Caki2 (cell line): ENCODE measurements at regions not wholly inside any gene's neighbourhood (a gene's known extent, or its start where the extent isn't known, plus 50 kb on each side); places are given as distances from the start of the nearest gene placed in this dataset.

Source experiments
- DNase-seq: peaks from one replicate; pipeline ENCODE4 v3.0.0-alpha.2; 2015; ENCODE audit warnings: low read depth
- in situ Hi-C: cut with HindIII; loops from 2 replicates; pipeline ENCODE4 v1.10.0; 2016; ENCODE audit warnings: low sequenced_read_pairs, low pct_unique_long_range_greater_than_20kb, mixed read lengths

DNA sequence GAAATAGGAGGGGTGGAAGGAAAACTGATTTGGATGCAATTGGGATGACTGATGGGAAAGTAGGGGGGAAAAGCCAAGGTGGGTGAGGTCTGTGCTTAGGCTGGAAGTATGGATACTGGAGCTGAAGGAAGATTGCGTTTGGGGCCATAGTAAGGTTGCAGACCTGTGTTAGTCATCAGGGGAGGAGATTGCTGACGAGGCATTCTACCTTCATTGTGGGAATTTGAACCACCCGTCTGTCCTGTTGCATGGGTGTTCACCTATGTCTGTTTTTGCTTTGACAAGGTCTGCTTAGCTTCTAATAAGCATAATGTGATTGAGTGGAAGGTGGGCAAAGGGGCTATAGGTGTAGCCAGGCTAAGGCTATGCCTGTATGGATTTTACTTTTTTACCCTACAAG is 323.8 kb downstream of the BLID start:
- in situ Hi-C loops = no loop called here
- DNase-seq = no peak

DNA sequence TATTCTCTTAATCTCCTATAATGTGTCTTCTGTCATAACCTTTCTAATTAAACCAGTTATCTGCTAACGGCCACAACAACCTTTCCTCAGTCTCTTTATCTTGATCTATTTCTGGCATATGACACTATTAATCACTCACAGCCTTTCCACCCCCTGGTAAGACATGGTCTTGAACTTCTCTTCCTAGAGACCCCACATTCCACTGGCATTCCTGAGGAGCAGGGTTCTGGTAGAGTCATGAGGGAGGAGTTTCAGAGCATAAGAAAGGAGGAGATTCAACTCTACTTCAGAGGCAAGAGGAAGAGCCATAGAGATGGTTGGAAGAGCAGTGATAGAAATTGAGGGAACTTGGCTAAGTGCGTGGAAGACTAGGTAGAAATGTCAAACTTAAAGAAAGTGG is 325.6 kb downstream of the BLID start:
- in situ Hi-C loops = no loop called here
- DNase-seq = no peak

DNA sequence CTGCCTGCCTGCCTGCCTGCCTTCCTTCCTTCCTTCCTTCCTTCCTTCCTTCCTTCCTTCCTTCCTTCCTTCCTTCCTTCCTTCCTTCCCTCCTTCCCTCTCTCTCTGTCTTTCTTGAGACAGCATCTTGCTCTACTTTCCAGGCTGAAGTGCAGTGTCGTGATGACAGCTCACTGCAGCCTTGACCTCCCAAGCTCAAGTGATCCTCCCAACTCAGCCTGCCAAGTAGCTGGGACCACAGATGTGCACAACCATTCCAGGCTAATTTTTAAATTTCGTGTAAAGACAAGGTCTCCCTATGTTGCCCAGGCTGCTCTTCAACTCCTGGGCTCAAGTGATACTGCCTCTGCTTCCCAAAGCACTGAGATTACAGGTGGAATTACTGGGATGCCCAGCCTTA is 328.2 kb upstream of the SORL1-AS1 start:
- DNase-seq = no peak

DNA sequence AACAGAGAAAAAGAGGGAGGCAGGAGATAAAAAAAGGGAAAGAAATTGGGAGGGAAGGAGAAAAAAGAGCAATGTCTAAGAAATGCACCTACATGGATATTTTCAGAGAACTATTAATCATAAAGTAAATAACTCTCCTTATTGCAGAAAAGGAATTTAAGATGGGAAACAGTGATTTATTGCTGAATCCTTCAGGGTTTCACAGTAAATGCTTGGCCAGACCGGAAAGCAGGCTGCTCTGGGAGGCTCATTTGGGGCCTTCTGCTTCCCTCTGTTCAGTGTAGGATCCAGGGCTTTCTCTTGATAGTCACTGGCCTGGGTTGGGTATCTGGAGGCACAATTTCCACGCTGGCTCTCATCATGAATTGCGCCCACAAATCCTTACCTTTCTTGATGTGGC is 324.3 kb upstream of the SORL1-AS1 start:
- no peak for DNase-seq
- in situ Hi-C loops = no loop called here

More for the DNA sequence above, 328.2 kb upstream of the SORL1-AS1 start:
- in situ Hi-C loops = no loop called here

DNA sequence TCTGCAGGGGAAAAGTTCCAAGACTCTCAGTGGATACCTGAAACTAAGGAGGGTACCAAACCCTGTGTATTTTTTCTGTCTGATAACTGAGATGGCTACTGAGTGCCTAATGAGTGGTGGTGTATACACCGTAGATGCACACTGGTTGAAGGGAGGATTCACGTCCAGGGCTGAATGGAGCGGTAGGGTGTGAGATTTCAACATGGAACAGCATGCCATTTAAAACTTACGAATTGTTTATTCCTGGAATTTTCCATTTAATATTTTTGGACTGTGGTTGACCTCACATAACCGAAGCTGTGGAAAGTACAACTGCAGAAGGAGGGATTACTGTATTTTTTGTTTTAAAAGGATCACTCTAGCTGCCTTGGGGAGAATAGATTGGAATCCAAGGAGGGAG is 322.5 kb upstream of the SORL1-AS1 start:
- DNase-seq = no peak
- in situ Hi-C loops = no loop called here

DNA sequence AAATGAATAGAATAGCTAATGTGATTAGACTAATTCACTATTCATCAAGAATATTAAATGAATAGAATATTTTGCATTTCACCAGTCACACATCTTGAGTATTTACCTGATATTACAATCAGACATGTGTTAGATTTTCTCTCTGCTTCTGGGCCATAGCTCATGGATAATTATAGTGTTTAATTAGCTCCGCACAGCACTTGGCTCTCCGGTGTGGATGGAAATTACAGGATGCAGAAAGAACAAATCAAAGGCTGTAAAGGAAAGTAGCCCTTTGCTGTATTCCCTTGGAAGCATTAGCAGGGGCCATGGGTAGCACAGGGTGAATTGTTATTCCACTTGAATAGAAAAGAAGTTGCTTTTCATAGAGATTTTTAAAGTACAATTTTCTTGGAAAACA is 320.3 kb upstream of the SORL1-AS1 start:
- in situ Hi-C loops = no loop called here

DNA sequence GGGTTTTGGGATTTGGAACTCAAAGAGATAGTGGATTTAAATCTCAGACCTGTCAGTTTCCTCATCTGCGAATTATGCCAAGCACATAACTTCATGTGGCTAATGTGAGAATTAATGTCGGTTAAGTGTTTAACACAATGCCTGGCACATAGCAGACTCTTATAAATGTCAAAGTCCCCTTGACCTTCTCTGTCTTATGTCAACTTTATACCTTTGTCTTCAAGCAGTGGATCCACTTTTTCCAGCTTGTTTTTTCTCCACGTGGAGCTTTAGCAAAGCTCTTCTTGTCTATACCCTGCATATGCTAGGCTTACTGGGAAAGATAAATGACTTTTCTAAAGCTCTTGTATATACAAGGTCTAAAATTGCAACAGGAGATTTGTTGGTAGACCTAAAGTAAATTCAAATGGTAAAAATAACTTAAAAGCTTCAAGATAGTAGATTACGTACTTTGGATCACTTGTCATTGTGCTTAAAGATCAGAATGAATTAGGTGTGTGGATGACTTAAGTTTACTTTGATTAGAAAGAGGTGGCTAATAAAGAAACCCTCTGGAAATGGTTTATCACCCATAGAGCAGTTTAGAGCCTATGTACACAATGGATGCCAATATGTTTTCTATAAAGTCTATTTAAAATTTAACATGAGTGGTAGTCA is 318.3 kb upstream of the SORL1-AS1 start:
- DNase-seq = no peak

More for the DNA sequence above, 320.3 kb upstream of the SORL1-AS1 start:
- DNase-seq = no peak

DNA sequence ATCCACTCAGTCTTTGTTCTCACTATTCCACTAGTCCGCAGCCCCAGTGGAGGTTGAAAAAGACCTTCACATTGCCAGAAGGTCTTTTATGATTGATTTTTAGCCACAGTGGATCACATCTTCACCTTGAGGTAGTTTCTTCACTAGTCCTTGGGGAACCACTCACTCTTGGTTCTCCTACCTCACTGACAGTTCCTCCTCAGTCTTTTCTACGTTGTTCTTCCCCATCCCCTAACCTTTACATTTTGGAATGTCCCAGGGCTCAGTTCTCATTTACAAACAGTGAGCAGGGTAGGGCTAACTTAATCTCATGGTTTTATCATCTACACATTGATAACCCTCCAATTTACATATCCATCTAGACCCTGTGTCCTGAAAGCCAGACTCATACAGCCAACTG is 316.4 kb upstream of the SORL1-AS1 start:
- DNase-seq = no peak
- in situ Hi-C loops = no loop called here

More for the DNA sequence above, 318.3 kb upstream of the SORL1-AS1 start:
- in situ Hi-C loops = no loop called here

DNA sequence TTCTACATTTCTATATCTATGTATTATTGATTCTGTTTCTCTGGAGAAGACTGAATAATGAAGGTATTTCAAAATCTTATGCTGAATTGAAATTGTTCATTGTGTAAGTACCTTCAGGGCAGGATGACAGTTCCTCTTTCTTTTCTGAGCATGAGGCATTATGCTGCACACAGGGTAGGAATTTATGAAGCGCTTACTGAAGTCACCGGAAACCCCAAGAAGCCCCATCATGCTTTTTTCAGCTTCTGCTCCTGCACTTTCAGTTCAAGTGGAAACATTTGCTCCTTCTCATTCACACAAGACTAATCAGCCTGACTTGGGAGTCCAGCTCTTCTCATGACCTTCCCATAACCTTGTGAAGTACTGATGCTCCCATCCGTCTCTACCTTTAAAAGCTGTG is 314.7 kb upstream of the SORL1-AS1 start:
- DNase-seq = no peak
- in situ Hi-C loops = no loop called here

DNA sequence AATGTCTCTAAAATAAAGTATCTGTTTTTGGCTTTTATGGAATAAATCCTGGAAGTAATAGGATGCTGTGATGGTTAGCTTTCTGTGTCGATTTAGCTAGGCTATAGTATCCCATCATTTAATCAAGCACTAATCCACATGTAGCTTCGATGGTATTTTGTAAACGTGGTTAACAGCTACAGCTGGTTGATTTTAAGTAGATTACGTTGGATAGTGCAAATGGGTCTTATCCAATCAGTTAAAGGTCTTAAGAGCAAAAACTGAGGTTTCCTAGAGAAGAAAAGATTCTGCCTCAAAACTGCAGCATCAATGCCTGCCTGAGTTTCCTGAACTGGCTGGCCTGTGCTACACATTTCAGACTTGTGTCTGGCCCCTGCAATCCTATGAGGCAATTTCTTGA is 314.2 kb upstream of the SORL1-AS1 start:
- in situ Hi-C loops = no loop called here
- DNase-seq = no peak

DNA sequence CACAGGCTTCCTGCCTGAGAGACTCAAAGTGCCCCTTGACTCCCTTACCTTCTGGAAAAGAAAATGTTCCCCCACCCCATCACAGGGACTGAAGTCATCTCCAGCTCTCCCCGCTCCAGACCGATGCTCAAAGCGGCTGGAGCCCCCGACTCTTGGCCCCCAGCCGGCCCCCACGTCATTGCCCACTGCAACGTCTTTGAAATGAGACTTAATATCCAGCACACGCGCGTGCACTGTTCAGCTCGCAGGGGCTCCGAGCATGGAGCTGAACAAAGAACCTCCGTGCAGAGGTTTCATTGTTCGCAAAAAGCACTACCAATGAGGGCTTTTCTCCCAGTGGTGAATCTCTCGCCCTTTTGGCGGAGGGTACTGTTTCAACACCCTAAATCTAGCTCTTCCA is 313.4 kb upstream of the SORL1-AS1 start:
- no peak for DNase-seq
- in situ Hi-C loops = no loop called here

DNA sequence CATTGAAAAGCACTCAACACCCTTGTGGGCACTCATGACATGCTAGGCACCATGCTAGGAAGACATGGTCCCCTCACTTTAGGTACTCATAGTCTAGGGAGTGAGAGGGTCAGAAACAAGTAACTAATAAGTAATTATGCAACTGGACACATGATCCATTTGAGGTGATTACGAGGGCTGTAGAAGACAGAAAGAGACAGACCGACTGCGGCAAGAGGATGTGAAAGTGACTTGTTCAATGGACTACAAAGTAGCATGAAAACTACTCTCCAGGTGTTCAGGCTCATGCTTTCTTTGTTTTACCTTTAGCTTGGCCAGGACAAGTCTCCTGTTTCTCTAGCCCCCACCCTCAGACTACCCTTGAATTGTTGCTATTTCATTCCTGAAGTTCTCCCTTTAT is 310.8 kb upstream of the SORL1-AS1 start:
- in situ Hi-C loops = no loop called here
- DNase-seq = no peak

DNA sequence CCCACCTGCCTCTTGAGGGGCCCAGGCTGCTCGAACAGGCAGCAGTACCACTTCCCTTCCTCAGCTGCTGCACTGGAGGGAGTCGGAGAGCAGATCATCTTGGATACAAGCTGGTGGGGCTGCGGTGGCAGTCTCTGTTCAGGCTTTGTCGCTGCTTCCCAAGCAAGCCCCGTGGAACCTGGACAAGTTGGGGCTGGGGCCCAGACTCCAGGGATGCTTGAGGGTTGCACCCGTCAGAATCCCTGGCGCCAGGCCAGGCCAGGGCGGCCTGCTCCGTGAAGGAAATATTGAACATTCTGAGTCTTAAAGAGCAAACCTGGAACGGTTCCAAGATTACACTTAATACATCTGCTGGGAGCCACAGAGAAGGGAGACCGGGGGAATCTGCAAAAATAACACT is 310.1 kb upstream of the SORL1-AS1 start:
- in situ Hi-C loops = no loop called here
- DNase-seq = no peak

DNA sequence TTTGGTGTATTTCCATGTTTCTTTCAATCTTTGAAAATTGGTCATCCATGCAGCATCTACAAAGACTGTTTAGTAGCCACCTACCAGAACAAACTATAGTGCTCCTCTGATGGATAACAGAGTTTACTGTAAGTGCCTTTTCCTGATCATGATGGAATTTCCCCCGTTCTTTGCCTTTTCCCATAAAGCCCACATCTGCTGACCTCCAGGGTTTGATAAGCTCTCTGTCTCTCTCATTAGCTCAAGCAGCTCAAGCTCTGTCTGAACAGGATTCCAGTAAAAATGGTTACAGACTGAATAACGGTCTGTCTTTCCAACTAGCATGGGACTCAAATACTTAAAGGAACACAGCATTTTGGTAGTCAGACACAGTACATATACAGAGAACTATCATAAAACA is 308.4 kb upstream of the SORL1-AS1 start:
- DNase-seq = no peak
- in situ Hi-C loops = no loop called here

DNA sequence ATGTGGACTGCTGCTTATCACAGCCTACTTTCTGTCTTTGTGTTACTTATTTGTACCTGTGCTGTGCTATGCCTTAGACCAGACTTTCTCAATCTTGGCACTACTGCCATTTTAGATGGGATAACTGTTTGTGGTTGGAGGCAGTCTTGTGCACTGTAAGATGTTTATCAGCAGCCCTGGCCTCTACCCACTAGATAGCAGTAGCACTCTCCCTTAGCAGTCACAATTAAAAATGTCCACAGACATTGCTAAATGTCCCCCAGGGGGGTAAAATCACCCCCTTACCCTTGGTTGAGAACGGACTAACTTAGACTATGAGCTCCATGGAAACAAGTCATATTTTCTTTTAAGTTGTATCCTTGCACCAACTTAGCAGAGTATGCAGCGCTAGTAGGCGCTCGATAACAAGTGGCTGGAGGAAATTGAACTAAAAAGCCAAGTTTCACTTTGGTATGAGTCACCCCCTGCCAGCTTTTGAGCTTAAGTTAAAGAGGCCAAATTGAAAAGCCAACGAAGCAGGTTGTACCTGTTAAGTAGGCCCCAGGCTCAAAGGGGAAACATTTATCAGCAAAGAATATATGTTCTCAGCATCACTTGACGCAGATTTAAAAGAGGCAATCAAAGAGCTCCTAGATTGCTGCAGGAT is 304.8 kb upstream of the SORL1-AS1 start:
- no peak for DNase-seq
- in situ Hi-C loops = no loop called here

DNA sequence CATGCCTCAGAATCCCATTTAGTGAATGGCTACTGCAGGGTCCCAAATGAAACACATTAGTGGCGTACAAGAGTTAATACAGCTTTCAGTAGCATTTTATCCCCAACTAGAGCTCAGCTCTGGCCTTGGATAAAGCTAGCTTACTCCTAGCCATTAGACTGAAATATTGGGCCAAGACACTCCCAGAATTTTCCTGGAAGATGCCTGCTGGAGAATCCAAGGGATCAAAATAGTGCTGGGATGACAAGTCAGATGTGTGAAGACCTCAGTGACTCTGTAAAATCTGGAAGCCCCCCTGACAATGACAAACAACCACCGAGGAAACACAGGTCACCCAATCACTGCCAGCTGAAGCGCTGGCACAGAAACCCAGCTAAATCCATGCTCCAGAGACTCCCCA is 303.1 kb upstream of the SORL1-AS1 start:
- DNase-seq = no peak
- in situ Hi-C loops = no loop called here

DNA sequence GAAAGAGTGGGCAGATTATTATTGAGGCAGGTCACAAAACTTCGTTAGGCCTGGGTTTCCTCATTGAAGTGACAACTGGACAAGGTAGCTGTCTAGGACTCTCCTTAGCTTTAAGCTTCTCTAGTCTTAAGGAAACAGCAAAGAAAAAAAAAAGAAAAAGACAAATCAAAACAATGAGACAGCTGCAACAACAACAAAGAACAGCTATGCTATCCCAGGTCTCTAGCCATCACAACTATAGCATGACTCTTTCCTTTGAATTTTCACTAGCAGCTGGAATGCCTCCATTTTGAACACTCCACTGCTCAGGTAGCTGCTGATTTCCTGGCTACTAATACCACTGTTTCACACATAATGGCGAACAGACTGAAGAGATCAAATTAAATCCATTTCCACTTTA is 302.4 kb upstream of the SORL1-AS1 start:
- in situ Hi-C loops = no loop called here
- DNase-seq = no peak

DNA sequence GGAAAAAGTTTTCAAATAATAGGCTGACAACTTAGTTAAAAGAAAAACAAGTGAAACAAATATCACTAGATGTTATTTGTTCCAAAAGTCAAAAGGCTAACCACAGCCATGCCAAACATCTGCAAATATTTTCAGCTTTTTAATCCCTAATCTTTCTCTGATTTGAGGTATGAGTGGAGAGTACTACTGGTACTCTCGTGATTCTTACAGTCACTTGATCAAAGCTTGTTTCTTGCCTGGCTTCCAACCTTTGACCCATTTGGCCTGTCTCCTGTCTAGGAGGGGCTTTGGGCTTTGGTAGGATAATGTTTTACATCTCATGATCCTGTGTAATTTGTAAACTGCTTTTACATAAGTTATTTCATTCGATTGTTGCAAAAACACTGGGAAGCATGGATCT is 301.8 kb upstream of the SORL1-AS1 start:
- in situ Hi-C loops = no loop called here
- DNase-seq = no peak

DNA sequence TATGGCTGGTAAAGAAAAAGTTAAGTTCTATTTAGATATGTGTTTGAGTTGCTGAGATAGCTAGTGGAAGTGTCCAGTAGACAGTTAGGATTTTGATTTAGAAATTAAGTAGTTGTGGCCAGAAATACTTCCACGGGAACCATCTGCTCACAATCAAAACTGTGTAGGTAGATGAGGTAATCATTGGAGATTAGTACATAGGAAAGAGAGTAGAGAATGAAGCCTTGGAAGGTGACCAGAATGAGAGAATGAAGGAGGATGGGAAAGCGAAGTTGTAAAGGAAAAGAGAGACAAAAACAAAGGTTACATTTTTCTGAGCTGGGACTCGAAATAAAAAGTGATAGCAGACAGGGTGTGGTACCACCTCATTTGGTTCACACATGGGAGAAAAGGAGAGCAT is 296.9 kb upstream of the SORL1-AS1 start:
- no peak for DNase-seq
- in situ Hi-C loops = no loop called here

DNA sequence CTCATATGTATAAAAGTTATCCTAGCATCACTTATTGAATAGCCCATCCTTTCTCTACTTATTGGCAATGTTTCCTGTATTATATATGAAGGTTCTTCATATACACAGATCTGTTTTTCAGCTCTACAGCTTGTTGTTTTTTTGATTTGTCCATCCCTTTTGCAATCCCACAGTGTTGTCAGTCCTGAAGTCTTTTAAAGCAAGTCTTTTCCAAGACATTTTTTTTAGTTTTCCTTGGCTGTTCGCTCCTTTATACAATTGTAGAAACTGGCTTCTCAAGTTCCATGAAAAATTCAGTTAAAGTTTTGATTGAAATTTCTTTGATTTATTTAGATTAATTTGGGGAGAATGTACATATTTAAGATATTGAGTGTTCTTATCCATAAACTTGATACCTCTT is 295.3 kb upstream of the SORL1-AS1 start:
- in situ Hi-C loops = no loop called here
- DNase-seq = no peak
